T-helper 2 cell (primary cell): ENCODE measurements at regions not wholly inside any gene's neighbourhood (a gene's known extent, or its start where the extent isn't known, plus 50 kb on each side); places are given as distances from the start of the nearest gene placed in this dataset.
"Not testable (repeated sequence)": the region's sequence is repeated elsewhere in the genome, so short reads cannot be mapped to it uniquely, and the experiment has no call there.

ENCODE experiments used
- DNase-seq, 5 experiments: peaks; one replicate each; pipeline versions ENCODE4 v3.0.0 to v3.0.0-alpha.2; 2012 to 2022

DNA sequence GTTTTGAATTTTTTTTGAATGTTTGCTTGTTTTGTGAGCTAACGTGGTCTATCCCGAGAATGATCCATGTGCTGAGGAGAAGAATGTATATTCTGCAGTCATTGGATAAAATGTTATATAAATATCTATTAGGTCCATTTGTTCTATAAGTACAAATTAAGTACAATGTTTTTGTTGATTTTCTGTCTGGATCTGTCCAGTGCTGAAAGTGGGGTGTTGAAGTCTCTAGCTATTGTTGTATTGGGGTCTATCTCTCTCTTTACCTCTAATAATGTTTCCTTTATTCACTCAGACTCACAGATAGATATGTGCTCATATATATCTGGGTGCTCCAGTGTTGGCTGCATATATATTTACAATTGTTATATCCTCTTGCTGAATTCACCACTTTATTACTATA lies 144.8 kb upstream of the SETMAR start:
- no peak for DNase-seq

DNA sequence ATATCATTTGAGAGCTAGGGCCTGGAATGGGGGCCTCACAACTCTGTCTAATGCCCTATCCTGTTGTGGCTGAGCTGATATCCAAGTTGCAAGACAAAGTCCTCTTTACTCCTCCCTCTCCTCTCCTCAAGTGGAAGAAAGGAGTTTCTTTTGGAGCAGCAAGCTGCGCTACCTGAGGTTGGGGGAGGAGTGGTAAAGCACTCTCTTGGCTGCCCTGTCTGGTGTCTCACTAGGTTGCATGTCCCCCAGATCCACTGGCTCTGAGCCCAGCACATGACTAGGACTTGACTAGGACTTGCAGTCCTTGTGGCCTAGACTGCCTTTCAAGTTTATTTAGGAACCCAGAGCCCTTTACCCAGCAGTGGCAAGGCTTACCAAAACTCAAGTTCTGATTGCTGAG lies 141.1 kb upstream of the SETMAR start:
- no peak for DNase-seq

GRCh38 chr3:4163011-4163410 lies 140.2 kb upstream of the SETMAR start:
- no peak for DNase-seq

DNA sequence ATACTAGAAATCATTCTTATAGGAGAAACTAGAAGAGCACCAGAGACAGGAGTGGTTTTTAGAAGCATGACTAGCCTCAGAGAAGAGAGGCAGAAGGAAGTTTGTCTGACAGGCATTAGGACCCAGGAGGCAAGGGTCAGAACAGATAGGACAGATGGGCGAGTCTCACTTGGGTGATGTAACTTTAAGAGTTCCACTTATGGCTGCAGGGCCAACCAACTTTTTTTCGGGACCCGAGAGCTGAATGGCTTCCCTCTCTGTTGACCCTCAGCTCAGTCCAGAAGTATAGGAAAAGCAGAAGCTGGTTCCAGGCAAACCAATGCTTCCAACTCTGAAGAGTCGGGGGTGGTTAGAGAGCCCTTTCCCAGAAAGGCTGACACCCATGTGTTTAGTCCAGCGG lies 136.6 kb upstream of the SETMAR start:
- no peak for DNase-seq

DNA sequence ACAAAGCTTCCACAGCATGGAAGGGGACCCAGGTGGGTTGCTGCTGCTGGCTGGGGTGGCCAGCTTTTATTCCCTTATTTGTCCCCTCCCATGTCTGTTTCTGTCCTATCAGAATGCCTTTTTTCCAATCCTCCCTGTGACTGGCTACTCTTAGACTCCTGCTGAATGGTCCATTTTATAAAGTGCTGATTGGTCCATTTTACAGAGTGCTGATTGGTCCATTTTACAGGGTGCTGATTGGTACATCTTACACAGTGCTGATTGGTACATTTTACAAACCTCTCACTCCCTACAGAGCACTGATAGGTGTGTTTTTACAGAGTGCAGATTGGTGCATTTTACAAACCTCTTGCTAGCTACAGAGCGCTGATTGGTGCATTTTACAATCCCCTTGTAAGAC lies 135.9 kb upstream of the SETMAR start:
- DNase-seq = not testable (repeated sequence)

GRCh38 chr3:4174791-4175190 lies 128.4 kb upstream of the SETMAR start:
- DNase-seq = no peak

DNA sequence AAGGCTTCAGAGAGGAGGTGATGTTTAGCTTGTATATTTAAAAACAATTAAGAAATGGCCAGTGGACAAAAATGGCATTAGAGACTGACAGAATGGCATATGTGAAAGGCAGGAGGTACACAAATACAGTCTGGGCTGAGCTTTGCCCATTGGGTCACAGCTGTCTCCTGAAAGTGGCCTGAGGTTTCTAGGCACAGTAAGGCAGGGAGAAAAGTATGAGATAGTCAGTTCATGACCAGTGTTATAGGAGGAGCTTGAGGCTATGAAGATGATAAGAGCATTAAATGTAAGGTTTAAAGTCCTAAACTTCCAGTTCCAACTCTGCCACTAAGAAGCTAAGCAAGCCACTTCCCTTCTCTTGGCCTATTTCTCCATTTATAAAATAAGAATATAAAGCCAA lies 111.2 kb upstream of the SETMAR start:
- no peak for DNase-seq

DNA sequence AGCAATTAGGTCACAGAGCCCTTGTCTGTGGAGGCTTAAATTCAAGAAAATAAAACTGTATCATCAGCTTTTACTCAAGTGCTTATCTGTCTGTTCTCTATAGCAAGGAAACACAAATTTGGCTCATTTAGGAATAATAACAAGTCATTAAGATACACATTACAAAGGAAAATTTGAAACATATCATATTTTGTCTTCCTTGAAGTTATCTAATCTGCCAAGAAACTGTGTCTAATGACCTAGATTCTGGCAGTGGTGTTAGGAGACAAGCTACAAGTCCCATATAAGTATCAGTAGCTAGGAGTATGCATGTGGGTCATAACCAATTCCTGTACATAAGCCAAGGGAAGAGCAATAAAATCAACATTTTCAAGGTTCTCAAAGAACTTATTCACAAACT lies 108.2 kb upstream of the SETMAR start:
- no peak for DNase-seq

- DNase-seq = no peak
These were observed 106.5 kb upstream of the SETMAR start for GRCh38 chr3:4196506-4197147.

GRCh38 chr3:4197670-4198069 lies 105.5 kb upstream of the SETMAR start:
- DNase-seq = no peak

GRCh38 chr3:4198491-4198890 lies 104.7 kb upstream of the SETMAR start:
- no peak for DNase-seq

GRCh38 chr3:4204776-4205175 lies 98.4 kb upstream of the SETMAR start:
- DNase-seq = not testable (repeated sequence)

GRCh38 chr3:4207672-4208071 lies 95.5 kb upstream of the SETMAR start:
- no peak for DNase-seq

DNA sequence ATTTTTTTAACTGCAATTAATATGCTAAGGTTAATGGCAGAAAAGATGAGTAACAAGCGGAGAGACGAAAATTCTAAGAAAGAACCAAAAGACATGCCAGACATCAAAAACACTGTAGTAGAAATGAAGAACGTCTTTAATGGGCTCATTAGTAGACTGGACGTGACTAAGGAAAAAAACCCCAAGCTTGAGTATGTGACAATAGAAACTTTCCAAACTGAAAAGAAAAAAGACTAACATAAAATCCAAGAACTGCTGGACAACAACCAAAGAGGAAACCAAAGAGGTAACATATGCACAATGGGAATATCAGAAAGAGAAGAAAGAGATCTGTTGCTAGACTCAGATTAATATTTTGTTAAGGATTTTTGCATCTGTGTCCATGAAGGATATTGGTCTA lies 94.6 kb upstream of the SETMAR start:
- DNase-seq = no peak

DNA sequence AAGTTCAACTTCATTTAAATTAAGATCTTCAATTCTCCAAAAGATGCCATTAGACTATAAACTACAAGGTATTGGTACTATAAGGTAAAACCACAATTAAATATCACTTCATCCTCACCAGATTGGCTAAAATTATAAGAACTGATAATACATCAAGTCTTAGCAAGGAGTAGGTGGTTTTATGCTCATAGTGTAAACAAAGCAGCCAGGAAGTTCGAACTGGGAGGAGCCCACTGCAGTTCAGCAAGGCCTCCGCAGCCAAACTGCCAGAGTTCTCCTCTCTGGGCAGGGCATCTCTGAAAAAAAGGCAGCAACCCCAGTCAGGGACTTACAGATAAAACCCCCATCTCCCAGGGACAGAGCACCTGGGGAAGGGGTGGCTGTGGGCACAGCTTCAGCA lies 91.6 kb upstream of the SETMAR start:
- no peak for DNase-seq

DNA sequence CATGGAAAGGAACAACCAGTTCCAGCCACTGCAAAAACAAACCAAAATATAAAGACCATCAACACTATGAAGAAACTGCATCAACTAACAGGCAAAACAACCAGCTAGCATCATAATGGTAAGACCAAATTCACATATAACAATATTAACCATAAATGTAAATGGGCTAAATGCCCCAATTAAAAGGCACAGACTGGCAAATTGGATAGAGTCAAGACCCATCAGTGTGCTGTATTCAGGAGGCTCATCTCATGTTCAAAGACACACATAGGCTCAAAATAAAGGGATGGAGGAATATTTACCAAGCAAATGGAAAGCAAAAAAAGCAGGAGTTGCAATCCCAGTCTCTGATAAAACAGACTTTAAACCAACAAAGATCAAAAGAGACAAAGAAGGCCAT lies 89.7 kb upstream of the SETMAR start:
- DNase-seq = not testable (repeated sequence)

DNA sequence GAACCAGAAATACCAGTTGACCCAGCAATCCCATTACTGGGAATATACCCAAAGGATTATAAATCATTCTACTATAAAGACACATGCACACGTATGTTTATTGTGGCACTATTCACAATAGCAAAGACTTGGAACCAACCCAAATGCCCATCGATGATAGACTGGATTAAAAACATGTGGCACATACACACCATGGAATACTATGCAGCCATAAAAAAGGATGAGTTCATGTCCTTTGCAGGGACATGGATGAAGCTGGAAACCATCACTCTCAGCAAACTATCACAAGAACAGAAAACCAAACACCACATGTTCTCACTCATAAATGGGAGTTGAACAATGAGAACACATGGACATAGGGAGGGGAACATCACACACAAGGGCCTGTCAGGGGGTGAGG lies 86.2 kb upstream of the SETMAR start:
- DNase-seq = not testable (repeated sequence)

DNA sequence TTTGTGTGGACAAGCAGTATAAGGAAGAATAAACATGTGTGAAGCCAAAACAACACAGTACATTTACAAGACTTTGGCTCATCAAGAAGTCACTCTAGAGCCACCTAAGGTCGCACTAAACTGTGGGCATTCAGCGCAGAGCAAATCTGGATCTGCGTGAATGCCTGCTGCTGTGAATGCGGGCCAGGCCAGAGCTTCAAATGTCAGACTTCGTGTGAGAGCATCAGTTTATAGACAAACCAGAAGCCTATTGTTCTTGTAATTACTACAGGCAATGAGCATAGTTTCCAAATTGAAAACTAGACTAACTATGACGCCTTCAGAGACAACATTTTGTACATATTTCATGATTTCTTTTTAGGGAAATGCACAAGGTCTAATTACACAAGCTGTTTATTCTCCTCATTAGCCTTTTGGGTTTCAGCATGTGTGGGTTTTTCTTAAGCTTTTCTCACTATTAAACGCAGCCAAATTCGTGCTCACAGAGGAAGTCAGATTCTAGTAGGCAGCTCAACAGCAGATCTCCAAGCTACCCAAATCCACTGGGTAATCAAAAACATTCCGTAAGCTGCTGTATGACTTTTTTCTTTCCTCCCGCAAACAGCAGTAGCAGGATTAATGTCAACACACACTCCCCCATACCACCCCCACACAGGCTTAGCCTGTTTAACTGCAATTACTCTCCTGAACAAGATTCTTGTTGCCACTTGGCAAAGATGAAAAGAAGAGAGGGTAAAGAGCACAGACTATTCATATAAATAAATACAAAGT lies 84.5 kb upstream of the SETMAR start:
- DNase-seq = no peak

DNA sequence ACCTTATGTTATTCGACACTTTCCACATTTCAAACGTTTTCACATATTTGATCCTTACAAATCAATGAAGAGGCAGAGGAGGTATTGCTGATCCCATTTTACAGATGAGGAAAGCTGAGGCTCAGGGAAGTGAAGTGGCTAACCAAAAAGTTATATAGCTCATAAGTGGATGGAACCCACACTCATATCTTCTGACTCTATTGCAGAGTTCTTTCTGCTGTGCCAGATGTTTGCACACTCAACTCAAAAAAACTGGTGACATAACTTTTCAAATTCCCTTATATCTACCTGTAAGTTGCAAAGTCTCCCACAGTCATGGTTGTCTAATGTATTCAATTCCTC lies 84.0 kb upstream of the SETMAR start:
- no peak for DNase-seq

- DNase-seq = no peak
These were observed 83.1 kb upstream of the SETMAR start for GRCh38 chr3:4220065-4220464.

DNA sequence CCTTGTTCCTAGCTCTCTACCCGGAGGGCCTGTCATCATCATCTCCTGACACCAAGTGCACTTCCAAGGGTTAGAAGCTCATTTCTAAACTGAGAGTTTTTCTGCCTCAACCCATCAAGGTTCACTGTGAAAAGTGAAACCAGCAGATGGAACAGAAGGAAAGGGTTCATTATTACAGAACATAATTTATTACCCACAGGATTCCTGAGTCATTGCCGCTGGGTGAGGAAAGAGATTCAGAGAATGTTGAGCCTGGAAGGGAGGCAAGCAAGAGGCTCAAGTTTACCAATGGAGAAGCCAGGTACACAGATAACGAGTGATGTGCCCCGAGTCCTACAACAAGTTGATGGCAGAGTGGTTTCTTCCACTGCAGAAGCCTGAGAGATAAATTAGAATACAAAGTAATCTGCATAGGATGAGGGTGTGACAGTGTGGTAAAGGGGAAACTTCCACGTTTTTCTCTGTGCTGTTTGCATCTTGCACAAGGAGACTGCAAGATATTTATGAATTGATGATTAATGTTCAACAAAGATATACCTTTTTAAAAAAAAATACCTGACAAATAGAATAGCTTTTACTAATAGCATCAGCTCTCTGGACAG lies 80.5 kb upstream of the SETMAR start:
- DNase-seq = no peak

DNA sequence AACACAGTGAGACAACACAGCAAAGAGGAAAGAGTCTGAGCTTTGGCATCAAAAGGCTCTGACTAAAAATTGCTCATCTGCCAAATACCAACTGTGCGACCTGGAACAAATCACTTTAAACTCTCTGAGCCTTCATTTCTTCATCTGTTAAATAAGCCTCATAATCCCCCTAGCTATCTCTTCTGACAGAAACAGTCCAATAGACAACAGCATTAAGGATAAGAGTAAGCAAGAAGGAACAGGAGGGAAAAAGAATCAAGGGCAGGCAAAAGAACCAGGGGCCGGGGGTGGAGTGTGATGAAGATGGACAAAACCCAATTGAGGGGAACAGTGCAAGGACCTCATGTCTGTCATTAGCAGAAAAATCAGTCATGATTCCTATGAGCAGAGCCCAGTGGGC lies 79.4 kb upstream of the SETMAR start:
- no peak for DNase-seq

DNA sequence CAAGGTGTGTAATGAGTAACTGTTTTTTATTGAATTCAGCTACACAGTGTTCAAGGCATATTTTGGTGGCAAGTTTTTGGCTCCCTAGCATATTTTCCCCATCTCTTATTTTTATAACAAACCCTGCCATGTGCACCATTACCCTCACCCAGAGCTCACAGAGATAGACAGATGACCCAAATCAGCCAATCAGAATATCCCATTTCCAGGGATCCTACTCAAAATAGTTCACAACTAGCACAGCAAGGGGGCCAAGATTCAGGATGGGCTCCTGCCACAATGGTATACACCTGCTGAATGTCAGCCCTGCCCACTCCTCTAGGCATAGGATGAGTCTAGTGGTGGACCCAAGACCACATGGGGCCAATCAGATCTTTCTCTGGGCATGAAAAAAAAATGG lies 78.8 kb upstream of the SETMAR start:
- DNase-seq = no peak

GRCh38 chr3:4225005-4225471 lies 78.1 kb upstream of the SETMAR start:
- DNase-seq = no peak
